GM12891 (cell line): ENCODE measurements at regions not wholly inside any gene's neighbourhood (a gene's known extent, or its start where the extent isn't known, plus 50 kb on each side); places are given as distances from the start of the nearest gene placed in this dataset.

Source experiments
- POLR2A ChIP-seq: IDR thresholded peaks from 2 replicates; pipeline ENCODE4 v1.6.1; 2011; ENCODE audit warnings: low read depth, low read length, control low read depth
- POLR2AphosphoS5 ChIP-seq: IDR thresholded peaks from 2 replicates; pipeline ENCODE4 v1.6.1; 2011; ENCODE audit warnings: low read depth, low read length, control low read depth
- TAF1 ChIP-seq: IDR thresholded peaks from 2 replicates; pipeline ENCODE4 v1.6.1; 2011; ENCODE audit warnings: low read depth, low read length, control low read depth

- no peak for TF ChIP-seq TAF1
- no peak for TF ChIP-seq POLR2A
- no peak for TF ChIP-seq POLR2AphosphoS5
Measured at GRCh38 chr12:75606956-75607355, 95.5 kb upstream of the KRR1 start.
